ENCODE measurements at regions not wholly inside any gene's neighbourhood (a gene's known extent, or its start where the extent isn't known, plus 50 kb on each side); places are given as distances from the start of the nearest gene placed in this dataset.

DNA sequence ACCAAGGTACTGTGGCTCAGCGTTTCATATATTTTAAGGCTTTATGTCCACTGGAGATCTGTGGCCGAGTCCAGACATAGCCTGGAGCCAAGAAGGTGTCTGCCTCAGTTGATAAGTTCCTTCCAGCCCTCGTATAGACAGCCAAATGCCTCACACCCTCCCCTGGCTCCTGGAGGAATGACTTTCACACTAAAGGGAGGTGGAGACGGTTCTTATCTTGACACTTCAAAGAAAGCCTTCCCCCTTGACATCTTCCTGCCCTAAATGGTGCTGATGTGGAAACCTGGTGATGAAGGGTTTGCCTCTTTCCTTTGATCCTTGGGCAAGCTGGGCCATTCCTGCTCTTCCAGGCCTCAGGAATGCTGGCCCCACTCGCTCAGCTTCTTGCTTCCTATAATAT, 474.8 kb upstream of the TBX3 start:
- no peak for DNase-seq

DNA sequence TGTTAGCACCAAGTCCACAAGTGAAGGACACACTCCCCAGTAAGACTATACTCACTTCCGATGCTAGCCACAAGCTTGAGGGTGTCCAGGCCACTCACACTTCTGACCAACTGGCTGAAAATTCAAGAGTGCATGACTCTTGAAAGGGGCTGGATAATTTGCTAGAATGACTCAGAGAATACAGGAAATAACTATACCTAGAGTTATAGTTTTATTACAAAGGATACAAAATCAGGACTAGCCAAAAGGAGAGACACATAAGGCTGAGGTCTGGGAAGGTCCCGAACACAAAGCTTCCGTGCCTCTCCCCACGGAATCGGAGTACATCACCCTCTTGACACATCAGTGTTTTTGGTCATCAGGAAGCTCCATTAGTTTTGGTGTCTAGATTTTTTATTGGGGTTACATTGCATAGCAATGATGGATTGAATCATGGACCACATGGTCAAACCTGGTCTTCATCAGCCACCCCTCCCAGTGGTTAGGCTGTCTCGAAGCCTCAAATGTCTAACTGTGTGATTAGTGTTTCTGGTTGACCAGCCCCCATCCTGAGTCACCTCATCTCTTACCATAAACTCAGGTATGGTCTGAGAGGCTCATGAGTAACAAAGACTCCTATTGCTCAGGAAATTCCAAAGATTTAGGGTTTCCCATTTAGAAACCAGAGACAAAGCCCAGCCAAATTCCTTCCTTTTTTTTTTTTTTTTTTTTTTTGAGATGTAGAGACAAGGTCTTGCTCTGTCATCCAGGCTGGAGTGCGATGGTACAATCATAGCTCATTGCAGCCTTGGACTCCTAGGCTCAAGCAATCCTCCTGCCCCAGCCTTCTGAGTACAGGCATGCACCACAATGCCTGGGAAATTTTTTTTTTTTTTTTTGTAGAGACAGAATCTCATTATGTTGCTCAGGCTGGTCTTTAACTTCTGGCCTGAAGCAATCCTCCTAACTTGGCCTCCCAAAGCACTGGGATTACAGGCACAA, 472.0 kb upstream of the TBX3 start:
- DNase-seq = no peak

DNA sequence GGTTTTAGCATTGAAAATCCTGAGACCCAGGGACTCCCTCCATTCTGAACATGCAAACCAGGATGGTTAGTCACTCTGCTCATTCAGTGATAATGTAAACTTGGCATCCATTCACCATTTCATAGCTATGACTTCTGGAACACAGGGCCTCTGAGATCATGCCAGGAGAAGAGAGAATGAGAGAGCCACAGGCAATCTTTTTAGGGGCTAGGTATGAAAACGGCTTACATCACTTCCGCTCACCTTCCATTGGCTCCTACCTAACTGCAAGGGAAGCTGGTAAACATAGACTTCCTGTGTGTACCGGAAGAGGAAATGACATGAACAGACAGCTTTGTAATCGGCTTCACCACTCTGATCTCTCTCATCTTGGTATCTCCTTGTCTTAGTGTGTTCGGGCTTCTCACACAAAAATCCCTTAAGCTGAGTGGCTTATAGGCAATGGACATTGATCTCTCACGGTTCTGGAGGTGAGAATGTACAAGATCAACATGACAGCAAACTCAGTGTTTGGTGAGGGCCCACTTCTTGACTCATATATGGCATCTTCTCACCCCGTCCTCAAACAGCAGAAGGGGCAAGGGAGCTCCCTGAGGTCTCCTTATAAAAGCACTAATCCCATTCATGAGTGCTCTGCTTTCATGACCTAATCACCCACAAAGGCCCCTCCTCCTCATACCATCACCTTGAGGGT, 465.9 kb upstream of the TBX3 start:
- no peak for DNase-seq

DNA sequence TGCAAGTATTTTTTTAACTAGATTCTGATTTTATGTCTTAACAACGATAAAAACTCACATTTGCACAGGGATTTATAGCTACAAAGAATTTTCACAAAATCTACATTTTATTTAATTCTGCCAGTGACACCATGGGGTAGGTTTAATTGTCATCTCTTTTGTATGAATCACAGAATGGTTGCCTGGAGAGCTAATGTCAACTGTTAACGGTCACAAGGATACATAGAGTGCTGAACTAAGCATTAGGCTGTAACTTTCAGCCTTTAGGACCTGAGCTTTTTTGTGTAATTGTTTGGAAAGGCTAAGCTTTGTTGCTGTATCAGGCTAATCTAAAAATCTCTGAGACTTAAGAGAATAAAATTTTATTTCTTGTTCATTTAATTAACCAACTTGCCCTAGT, 465.3 kb upstream of the TBX3 start:
- DNase-seq = no peak

DNA sequence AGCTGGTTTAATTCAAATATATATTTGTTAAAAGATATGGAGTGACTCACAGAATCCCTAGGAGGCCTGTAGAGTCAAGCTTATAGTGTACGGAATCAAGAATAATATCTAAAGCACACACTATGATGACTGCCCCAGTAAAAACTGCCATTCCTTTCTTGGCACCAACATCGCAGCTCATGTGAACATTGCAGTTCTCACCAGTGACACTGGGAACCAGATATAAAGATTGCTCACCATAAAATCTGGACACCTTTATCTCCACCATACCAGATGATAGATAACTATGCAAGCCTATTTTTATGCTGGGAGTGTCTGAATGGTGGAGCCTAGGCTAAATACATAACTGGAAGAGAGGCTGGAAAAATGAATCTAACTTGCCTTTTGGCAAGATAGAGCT, 463.9 kb upstream of the TBX3 start:
- no peak for DNase-seq

DNA sequence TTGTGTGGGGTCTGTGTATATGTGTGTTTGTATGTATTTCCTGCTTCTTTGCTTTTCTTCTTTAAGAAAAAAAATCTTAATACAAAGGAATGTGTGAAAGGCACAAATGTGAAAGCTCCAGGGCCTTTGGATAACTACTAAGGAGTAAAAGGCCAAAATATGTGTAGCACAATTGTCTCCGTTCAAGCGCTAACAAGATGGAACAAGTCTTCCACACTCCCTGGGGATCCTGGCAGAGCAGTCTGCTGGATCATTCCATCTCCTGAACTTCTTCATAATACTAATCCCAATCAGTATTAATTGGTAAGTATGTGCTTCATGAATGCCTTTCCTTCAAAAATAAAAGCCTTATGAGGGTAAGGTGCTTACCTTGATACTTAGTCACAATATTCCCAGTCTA, 462.5 kb upstream of the TBX3 start:
- DNase-seq = no peak

DNA sequence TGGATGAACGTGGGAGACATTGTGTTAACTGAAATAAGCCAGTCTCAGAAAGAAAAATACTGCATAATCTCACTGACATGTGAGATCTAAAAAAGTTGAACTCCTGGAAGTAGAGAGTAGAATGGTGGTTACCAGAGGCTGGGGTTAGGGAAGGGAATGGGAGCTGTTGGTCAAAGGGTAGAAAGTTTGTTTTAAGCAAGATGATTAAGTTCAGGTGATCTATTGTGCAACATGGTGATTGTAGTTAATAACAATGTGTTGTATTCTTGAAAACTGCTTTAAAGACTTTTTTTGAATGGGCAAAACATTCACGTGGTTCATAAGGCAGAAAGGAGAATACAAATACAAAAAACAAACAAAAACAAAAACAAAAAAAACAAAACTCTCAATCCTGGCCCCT, 460.4 kb upstream of the TBX3 start:
- DNase-seq = no peak

DNA sequence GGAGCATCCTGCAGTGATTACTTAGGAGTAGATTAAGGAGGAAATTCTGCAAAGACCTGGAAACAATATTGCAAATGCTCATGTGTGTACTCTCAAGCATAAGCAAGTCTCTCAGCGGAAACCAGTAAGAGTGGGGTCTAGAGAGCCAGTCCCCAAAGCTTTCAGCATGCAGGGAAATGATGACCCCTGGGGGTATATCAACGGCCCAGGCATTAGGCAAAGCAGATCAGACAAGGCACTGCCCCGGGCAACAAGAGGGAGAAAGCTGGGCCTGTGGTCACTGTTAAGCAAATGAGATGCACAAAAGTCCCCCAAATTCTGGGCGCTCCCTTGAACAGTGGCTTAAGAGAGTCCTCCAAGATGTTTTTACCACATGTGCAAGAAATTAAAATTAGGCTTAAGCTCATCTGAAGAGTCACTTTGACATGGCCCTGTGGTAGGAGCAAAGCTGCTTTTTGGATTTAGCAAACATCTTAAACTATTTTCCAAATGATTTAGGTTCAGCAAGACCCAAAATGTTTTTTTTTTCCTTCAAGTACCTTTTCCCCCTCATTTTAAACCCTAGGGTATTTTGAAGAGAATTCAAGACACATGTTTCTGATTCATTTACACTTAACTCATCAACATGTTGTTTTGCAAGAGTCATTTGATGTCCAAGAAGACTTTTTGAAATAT, 457.1 kb upstream of the TBX3 start:
- DNase-seq = no peak

DNA sequence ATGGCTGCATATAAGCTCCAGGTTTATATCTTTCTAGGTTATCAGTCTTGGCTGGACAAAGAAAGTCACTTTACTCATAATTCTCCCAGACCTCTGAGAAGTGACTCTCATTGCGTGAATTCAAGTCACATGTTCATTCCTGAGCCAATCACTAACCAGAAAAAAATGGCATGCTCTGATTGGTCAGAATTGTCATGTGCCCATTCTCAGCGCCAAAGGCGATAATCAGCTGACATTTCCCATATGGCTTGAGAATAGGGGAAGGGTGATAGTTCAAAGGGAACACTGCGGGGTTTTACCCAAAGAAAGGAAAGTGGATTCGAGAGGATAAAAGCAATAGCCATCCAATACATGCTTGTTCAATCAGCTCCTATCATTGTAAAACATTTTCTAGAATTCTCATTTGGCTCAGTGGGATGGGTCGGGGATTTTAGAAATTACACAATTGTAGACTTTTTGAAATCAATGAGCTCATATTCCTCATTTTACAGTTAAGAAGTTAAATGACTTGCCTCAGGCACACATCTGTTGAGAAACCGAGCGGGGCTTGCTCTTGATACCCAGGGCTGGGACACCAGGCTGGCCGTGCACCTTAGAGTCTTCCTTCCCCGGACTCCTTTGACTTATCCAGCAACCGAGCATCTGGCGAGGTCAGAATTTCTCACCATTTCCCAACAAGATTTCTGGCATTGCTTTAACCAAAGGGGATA, 454.0 kb upstream of the TBX3 start:
- DNase-seq = no peak

DNA sequence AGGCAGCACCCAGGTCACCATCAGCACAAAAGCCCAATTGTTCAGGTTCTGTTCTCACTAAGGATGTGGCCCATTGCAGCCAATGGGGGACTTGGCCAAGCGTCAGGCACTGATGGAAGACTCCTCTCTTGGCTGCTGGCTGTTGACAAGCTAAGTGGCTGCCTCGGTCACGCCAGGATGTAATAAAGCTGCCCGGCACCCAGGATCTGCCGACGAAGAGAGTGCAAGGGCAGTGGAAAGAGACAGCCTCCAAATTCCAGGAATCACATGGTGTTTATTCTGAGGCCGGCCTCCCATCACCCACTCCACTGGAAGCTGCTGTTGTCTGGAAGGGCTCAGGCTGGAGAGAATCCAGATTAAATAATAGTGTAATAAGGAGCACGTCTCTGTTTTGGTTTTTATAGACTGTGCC, 451.8 kb upstream of the TBX3 start:
- DNase-seq = no peak

DNA sequence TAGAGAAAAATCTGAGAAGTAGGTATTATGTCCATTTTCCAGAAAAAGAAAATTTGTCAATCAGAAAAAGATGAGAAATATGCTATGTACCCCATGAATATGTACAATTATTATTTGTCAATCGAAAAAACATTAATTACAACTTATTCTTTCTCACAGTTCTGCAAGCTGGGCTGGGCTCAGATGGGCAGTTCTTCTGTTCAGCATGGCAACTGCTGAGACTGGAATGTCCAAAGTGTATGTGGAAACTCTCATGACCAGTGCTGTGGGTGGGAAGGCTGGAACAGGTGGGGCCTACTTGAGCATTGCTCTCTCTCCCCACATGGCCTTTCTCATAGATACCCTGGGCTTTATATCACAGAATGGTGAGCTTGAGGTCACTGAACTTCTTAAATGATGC, 450.3 kb upstream of the TBX3 start:
- no peak for DNase-seq

DNA sequence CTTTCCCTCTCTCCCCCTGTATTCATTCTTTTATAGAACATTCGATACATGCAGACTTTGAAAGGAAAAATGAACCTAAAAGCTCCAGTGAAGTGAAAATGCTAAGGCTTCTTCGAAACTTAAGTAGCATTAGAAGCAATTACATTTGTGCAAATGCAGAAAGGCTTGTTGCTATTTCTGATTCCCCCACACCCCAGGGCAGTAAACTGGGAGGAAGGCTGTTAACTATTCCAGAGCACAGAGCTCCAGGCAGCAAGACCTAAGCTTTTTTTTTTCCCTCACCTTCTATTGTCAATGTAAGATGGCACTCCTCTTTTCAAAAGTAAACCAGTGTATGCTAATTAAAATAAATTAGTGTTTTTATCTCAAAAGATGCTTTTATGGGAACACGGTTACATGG, 448.9 kb upstream of the TBX3 start:
- DNase-seq = no peak

DNA sequence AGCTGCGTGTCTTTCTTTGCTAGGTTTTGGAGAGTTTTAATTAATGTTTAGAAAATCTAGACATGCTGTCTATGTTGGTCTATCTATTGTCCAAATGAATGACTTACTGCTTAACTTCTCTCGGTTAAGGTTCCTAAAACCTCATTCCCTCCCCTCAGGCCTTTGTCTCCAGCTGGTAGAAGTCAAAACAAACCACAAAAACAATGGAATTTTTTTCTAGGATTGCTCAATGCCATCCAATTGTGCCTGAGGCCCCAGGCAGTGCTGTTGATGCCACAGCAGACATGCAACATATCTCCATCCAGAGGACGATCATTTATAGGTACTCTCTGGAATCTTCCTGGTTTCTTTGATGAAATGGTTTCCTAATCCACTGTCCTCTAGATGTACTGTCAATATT, 448.2 kb upstream of the TBX3 start:
- no peak for DNase-seq

DNA sequence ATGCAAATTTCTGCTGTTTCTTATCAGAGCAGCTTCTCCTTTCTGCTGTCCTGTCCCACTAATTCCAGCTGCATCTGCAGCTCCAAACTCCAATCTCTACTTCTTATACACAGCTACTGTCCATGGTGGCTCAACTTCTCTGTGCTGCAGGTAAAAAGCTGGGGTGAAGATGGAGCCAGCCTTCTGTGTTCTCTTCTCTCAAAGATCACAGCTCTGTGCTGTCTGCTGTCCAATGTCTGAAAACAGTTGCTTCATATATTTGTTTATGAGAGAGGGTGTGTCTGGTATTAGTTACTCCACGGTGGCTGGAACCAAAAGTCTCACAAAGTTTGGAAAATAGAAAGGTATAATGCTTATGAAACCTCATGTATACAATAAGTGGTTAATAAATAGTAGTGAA, 445.8 kb upstream of the TBX3 start:
- no peak for DNase-seq

DNA sequence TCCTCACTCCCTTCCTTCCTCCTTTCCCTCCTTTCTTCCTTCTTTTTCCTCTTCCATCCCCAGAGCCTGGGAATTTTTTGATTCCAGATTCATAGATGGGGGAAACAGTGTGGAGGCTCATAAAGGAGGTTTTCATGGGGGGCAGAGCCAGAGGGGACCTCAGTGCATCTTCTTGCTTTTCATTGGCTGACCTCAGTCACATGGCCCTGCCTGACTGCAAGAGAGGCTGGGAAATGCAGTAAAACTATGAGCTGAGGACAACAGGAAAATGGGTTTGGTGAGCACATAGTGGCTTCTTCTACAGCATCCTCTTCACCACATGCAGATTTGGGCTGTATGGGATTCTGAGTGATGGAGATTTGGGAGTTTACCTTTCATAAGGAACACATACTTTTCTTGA, 437.1 kb upstream of the TBX3 start:
- no peak for DNase-seq

DNA sequence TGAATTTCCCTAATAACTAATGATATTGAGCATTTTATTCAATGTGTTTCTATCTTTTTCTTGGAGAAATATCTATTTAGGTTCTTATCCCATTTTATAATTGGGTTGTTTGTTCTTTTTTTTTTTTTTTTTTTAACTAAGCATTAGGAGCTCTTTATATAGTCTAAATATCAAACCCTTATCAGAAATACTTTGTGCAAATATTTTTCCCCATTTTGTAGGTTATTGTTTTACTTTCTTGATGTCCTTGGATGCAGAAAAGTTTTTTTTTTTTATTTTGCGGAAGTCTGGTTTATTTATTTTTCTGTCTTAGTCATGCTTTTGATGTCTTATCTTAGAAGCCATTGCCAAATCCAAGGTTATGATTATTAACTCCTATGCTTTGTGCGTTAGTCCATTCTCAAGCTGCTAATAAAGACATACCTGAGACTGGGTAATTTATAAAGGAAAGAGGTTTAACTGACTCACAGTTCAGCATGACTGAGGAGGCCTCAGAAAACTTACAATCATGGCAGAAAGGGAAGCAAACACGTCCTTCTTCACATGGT, 434.3 kb upstream of the TBX3 start:
- no peak for DNase-seq

DNA sequence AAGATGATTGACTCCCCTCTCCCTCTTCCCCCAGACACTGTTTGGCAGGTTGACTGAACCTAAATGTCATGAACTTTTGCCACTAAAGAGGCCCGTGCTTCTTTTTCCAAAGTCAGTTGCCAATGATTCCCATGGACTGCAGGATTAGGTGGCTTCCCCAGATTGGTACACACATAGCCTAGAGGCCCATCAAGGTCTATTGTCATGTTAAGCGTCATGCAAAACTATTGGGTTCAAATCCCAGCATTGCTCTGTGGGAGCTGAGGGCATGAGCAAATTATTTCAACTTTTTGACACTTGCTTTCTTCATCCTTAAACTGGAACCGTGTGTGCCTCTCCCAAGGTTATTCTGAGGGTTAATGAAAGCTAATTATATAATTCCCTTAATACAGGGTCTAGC, 430.2 kb upstream of the TBX3 start:
- no peak for DNase-seq

DNA sequence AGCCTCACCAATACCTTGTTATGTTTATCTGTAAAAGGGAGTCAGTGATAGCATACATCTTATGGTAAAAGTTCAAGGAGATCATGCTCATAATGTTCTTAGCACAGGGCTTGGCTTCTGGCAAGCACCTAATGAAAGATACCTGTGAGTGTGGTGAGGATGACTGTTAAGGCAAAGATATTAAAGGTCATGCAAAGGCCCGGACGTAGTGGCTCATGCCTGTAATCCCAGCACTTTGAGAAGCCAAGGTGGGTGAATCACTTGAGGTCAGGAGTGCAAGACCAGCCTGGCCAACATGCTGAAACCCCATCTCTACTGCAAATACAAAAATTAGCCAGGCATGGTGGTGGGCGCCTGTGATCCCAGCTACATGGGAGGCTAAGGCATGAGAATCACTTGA, 425.9 kb upstream of the TBX3 start:
- no peak for DNase-seq

DNA sequence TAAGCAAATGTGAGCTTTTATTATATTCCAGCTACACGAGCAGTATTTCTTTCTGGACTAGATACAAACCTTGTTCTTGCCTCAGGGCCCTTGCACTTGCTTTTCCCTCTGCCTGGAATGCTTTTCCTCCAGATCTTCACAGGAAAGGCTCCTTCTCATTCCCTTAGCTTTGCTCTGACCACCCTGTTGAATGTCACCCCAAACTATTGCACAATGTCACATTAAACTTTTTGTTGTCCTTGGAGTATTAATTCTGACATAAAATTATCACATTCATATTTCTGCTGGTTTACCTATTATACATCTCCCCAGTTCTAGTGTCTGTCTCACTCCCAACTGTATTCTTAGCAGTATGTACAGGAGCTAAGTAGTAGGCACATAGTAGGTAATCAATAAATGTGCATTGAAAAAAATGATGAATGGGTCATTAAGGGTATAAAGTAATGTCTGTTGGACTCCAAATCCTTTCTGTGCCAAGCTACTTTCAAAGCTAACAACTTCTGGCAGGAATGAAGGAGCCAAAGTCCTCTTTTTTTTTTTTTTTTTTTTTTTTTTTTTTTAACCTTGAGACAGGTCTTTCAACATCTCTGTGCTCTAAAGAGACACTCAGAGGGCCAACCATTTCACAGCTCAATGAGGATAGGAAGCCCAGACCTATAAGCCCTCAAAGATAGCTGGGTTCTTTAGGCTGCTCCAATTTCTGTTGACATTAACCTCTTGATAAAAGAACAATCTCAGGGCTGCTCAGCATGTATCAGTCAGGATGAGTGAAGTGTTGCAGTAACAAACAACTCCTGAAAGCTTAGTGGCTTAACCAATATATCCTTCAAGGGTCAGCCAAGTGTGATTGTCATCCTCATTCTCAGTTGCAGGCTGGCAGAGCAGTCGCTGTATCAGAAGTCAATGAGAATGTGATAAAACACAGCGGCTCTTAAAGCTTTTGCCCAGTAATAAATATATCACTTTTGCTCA, 424.4 kb upstream of the TBX3 start:
- DNase-seq = no peak

DNA sequence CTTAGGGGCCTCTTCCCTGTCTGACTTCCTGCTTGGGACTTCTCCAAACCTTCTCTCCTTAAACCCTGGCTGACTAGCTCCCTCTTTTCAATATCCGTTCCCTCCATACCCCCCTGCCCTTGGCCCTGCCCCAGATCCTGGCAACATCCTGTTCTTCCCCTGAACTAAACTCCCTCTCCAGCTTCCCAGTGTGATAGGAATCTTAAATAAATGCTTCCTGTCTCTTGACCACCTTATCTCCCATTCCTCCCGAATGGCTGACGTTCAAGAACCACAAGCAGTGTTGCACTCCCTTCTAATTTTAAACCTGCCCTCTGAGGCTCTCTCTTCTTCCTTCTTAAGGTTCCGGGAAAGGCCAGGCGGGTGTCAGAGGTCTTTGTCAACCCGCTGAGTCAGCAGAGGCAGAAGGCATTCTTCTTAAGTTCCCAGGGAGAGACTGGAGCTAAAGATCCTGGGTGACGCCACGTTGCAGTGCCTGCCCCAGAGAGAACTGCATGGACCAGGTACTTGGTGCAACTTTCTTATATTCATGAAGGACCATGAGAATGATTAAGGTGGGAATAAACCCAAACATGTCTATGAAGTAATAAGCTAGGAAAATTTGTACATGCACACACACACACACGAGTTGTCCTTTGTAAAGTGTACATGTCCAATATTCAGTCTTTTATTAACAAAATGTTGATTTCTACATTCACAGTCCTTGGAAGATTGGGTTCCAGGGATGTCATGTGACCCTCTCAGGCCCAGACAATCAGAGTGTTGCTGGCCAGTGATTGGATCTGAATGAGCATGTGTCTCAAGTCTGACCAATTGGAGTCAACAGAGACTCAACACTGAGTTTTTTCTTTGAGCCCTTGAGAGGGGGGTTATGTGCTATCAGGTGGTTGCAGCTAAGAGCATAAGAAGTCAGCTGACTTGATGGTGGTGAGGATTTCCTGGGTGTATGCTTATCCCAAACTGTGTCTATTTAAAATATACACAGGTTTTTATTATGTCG, 420.2 kb upstream of the TBX3 start:
- DNase-seq = no peak
